ENCODE measurements at regions not wholly inside any gene's neighbourhood (a gene's known extent, or its start where the extent isn't known, plus 50 kb on each side); places are given as distances from the start of the nearest gene placed in this dataset.

GRCh38 chr13:70856711-70857110 lies 748.5 kb upstream of the KLHL1 start:
- Histone ChIP-seq H3K27ac (no peak overlapping the region), H3K9me3 (no peaks in the 10 kb centered on the region), H3K36me3 (no peaks in the 10 kb centered on the region), H3K27me3 (no peaks in the 10 kb centered on the region), H3K4me3 (no peak overlapping the region), H3K4me1 (no peaks in the 10 kb centered on the region)
- no peak for DNase-seq (ENCODE audit: low spot score in 2 of 2)
- intact Hi-C loops (cut with DNase I): no loop called here
- TF ChIP-seq CTCF (IDR thresholded peaks at IDR 0.05): no peak

- TF ChIP-seq CTCF (IDR thresholded peaks at IDR 0.05): no peak
Measured at GRCh38 chr13:70856025-70856424, 747.8 kb upstream of the KLHL1 start.

GRCh38 chr13:70849222-70849621 lies 741.0 kb upstream of the KLHL1 start:
- Histone ChIP-seq H3K9me3 (no peaks in the 10 kb centered on the region), H3K4me1 (no peaks in the 10 kb centered on the region), H3K27ac (no peak overlapping the region), H3K4me3 (no peak overlapping the region), H3K27me3 (no peaks in the 10 kb centered on the region), H3K36me3 (no peaks in the 10 kb centered on the region)
- intact Hi-C loops (cut with DNase I): no loop called here
- no peak for DNase-seq (ENCODE audit: low spot score in 2 of 2)
- TF ChIP-seq CTCF (IDR thresholded peaks at IDR 0.05): no peak

More at GRCh38 chr13:70856025-70856424, 747.8 kb upstream of the KLHL1 start:
- Histone ChIP-seq H3K36me3 (no peaks in the 10 kb centered on the region), H3K9me3 (no peaks in the 10 kb centered on the region), H3K4me3 (no peak overlapping the region), H3K27ac (no peak overlapping the region), H3K27me3 (no peaks in the 10 kb centered on the region), H3K4me1 (no peaks in the 10 kb centered on the region)
- intact Hi-C loops (cut with DNase I): no loop called here
- no peak for DNase-seq (ENCODE audit: low spot score in 2 of 2)

GRCh38 chr13:70844391-70845108 lies 736.3 kb upstream of the KLHL1 start:
- DNase-seq (ENCODE audit: low spot score in 2 of 2): no peak

GRCh38 chr13:70842062-70842644 lies 733.9 kb upstream of the KLHL1 start:
- no peak for TF ChIP-seq CTCF (IDR thresholded peaks at IDR 0.05)
- no peaks in the 10 kb centered on the region for H3K36me3 ChIP-seq
- H3K4me1 ChIP-seq: no peaks in the 10 kb centered on the region
- no peaks in the 10 kb centered on the region for H3K9me3 ChIP-seq
- H3K27ac ChIP-seq: no peak overlapping the region
- H3K4me3 ChIP-seq: no peak overlapping the region
- H3K27me3 ChIP-seq: no peaks in the 10 kb centered on the region
- DNase-seq (ENCODE audit: low spot score in 2 of 2): no peak
- intact Hi-C loops (cut with DNase I): no loop called here

More at GRCh38 chr13:70844391-70845108, 736.3 kb upstream of the KLHL1 start:
- no peak for TF ChIP-seq CTCF (IDR thresholded peaks at IDR 0.05)
- H3K9me3 ChIP-seq: no peaks in the 10 kb centered on the region
- H3K36me3 ChIP-seq: no peaks in the 10 kb centered on the region
- H3K27ac ChIP-seq: no peak overlapping the region
- no peak overlapping the region for H3K4me3 ChIP-seq
- H3K4me1 ChIP-seq: no peaks in the 10 kb centered on the region
- no peaks in the 10 kb centered on the region for H3K27me3 ChIP-seq
- intact Hi-C loops (cut with DNase I): no loop called here

All from ascending aorta (tissue), 2 donors.